OCI-LY3 (cell line): ENCODE measurements at regions not wholly inside any gene's neighbourhood (a gene's known extent, or its start where the extent isn't known, plus 50 kb on each side); places are given as distances from the start of the nearest gene placed in this dataset.

Experiments
- CTCF ChIP-seq: fragments of 200-600, 300-600 bp; sonication (generic); IDR thresholded peaks from 2 replicates; pipeline ENCODE4 v1.5.1; 2014; ENCODE audit warnings: antibody characterized with exemption, low read length, low read depth
- EZH2phosphoT487 ChIP-seq: fragments of 200-600 bp; shearing (Covaris generic); IDR thresholded peaks from 2 replicates; pipeline ENCODE4 v1.6.1; 2018; ENCODE audit warnings: antibody characterized with exemption, mixed run types, low read depth

- TF ChIP-seq CTCF (no peak), EZH2phosphoT487 (no peak)
Measured at GRCh38 chr9:117987945-117988344, 283.7 kb downstream of the TLR4 start.
